Pulmonary artery endothelial cell (primary cell): ENCODE measurements at regions not wholly inside any gene's neighbourhood (a gene's known extent, or its start where the extent isn't known, plus 50 kb on each side); places are given as distances from the start of the nearest gene placed in this dataset.

ENCODE experiments used
- DNase-seq: peaks from one replicate; pipeline ENCODE4 v3.0.0-alpha.2; 2011; ENCODE audit warnings: low read depth, low spot score

DNA sequence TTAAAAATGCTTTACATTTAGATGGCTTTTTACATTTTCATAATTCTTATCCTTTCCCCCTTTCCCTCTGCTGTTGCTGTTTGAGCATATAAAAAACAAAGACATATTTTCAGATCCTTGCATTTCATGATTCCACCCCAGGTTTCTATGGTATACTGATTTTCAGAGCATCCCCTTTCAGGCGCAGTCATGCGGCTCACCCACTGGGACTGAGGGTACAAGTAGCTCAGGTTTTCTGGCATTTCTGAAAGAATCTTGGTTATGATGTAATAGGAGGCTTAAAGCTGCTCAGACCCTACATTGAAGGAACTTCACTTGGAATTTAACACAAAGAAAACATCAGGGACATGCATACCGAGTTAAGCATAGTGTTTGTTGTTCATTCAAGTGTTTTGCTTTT lies 310.8 kb downstream of the ETAA1 start:
- DNase-seq: no peak

DNA sequence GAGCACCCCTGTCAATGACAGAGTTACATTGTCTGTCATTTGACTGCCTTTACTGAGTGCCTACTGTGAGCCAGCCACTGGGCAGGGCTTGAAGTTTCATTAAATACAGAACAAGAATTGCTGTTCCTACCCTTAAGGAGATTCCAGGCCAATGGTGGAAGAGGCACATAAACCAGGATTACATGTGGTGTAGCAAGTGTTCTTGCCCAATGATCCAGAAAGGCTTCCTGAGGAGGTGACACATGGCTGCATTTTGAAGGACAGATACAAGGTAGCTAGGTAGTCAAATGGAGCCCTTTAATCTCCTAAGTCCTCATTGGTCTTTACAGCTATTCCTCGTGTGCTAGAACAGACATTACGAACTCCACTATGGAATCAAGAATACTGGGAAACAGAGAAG lies 312.7 kb downstream of the ETAA1 start:
- DNase-seq: no peak

DNA sequence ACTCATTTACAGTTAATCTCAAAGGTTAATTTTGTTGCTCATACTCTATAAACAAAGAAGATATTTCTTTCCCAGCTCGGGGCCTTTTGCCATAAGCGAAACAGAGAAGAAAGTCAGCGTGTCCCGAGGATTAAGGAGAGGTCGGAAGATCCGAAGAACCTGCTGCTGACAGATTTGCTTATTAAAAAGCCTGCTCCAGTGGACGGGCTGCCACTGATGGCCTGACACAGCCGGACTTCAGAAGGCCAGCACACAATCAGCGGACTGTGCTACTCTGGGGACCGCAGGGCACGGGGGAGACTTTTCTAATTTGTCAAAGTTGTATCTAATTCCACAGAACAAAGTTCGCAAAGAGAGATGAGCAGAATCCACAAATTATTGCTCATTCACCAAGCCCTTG lies 315.4 kb downstream of the ETAA1 start:
- DNase-seq: no peak

DNA sequence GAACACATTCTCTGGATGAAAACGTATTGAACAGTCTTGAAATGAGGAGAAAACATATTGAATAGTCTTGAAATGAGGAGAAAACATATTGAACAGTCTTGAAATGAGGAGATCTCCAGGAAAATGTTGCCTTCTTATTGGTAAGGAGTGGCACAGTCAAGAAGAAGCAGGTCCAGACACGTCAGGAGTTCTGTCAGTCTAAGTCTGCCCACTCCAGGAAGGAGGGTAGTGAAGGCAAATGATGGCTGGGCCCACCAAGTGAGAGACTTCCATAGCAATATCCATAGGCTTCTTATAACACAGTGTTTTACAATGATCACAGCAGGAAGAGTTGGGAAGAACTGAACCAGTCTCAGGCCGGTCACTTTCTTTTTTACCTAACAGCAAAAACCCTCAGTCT lies 316.2 kb downstream of the ETAA1 start:
- DNase-seq: no peak

DNA sequence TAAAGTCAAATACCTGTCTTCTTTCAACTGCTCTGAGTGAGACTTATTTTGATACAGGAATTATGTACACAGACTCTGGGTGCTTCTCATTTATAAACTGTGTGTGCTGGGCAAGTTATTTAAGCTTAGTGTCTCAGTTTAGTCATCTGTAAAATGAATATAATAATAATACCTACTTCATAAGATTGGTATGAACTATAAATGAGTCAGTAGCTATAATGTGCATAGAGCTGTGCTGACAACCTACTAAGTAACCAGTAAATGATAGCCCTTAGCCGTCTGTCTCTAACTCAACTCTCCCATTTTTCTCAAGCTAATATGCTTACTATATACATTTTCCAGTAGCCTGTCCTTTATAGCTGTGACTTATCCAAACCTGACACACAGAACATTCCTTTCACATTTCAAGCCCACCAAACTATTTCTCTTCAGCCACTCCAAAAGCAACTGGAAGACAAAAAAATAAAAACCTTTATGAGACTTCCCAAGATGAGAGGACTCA lies 319.8 kb downstream of the ETAA1 start:
- no peak for DNase-seq

DNA sequence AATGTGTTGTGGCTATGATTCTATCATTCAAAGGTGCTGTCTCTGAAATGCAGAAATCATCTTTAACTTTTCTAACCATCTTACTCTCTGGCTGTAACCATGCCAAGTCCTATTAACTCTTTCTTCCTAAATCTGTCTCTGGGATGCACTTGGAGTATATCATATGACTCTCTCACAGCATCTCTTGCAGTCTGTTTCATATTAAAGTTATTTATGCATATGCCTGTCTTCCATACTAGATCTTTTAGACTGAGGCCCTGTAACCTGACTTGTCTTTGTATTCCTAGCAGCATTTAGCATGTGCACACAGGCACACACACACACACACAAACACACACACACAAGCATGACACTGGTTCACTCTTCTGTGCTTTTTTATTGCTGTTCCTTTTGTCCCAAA lies 320.6 kb downstream of the ETAA1 start:
- DNase-seq: no peak

DNA sequence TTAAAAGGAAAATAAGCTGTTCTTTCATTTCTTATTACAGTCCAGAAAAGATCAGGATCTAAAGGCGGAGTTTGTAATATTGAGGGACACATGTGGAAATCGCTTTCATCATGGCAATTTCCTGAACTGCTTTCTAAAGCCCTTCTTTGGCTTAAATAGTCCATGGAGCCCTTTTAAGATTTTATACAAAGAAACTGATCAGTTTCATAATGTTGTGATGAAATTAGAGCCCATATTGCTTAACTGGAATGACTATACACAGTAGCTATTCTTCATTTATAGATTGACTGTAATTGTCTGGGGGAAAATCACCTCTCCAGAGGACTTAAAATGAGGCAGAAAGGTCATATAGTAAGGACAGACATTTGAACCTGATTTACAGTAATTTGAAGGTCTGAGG lies 322.2 kb downstream of the ETAA1 start:
- no peak for DNase-seq

DNA sequence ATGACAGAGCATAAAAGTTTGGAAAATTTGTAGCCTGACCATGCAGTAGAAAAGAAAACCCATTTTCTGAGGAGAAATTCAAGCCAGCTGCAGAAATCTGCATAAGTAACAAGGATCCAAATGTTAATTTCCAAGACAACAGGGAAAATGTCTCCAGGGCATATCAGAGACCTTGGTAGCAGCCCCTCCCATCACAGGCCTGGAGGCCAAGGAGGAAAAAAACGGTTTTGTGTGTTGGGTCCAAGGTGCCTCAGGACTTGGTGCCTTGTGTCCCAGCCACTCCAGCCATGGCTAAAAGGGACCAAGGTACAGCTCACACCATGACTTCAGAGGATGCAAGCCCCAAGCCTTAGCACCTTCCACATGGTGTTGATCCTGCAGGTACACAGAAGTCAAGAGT lies 324.4 kb downstream of the ETAA1 start:
- DNase-seq: no peak

DNA sequence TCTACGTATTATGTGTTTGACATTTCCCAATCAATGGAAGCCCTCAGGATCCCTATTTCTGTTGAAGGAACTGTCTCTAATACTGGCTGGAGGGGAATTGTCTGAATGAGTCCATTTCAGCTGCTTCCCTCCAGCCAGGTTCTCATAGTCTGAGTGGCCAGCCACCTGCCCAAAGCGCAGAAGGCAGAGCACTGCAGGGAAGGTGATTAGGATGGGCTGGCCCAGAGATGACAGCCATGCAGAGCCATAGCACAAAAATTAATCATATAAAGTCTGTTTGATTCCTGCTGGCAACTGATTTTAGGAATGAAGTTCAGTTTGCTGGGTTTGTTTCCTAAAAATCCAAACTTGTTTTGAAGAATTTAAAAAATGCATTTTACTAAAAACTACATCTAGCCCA lies 327.1 kb downstream of the ETAA1 start:
- DNase-seq: no peak

DNA sequence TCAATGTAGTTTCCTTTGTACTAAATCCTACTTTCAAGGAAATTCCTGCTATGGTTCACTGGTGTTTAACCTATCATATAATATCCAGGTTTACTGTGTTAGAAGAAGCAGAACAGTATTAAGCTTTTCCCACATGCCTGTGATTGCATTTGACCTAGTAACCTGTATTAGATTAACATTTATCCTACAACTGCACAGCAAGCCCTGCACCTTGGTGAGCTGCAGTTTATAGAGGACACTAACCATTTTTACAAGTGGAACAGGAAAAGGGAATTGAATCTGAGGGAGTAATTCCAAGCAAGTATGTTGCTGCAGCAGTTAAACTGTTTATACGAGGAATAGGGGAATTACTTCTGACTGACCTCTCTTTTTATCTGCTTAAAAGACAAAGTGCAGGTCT lies 328.6 kb downstream of the ETAA1 start:
- no peak for DNase-seq

DNA sequence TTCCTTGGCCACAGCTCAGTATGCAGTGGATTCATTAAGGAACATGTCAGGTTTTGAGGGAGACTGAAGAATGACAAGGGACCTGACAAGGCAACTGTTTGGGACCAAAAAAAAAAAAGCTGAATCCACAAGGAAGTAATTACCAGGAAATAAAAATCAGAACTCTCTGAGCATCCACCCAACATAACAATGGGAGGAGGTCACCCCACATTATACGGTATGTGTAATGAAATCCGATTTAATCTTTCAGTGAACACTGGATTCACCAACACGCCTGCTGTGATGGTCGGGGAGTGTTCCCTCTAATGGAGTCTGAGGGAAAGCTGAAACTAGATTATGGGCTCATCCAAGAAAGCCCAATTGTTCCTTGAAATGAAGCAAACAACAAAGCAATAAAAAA lies 329.3 kb downstream of the ETAA1 start:
- no peak for DNase-seq

DNA sequence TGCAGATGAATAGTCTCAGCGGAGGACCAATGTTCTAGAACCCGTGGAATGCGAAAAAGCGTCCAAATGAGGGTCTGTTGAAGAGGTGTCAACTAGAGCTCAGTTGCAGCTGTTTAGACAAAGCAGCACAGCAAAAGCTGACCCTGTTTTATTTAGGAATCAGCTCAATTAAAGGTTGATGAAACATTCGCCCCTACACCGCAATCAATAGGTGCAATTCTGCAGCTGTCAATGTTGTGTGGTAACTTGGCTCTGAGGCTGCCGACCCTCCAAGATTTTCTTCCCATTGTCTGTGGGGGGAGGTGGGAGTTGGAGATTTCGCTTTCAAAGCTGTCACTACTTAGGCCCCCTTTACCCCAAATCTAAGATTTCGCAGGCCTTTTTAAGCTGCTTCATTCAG lies 330.0 kb downstream of the ETAA1 start:
- DNase-seq: no peak

DNA sequence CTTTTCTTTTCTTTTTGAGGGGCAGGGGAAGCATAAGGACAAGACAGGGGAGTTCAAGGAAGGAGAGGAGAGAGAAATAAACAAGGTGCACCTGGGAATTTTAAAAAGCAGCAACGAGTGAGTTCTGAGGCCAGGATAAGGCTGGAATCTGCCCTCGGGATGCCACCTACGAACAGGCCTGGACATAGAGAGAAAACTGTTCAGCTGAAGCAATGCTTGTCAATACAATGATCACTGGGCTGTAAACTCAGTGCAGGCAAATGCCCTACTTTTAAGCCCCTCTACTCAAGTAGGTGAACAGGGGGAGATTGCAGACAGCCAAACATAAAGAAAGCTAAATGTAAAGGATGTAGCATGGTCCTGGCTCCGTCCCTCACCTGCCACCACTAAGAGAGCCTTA lies 330.5 kb downstream of the ETAA1 start:
- no peak for DNase-seq

DNA sequence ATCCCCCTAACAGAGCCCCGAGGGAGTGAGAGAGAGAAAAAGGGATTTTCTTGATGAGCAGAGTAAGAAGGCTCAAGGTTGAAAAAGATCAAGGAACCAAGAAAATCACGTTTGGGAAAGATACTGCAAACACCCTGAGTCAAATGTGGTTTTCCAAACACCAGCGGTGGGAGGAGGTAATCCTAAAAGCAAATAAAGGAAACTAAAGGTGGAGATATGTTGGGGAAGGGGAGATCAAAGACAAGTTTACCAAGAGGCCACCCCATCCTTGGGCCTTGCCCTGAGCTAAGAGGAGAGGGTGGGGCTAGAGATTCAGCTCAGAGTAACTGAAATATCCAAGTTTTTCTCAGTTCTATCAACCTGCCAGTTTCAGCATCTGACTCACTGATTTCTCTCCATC lies 332.3 kb downstream of the ETAA1 start:
- no peak for DNase-seq

DNA sequence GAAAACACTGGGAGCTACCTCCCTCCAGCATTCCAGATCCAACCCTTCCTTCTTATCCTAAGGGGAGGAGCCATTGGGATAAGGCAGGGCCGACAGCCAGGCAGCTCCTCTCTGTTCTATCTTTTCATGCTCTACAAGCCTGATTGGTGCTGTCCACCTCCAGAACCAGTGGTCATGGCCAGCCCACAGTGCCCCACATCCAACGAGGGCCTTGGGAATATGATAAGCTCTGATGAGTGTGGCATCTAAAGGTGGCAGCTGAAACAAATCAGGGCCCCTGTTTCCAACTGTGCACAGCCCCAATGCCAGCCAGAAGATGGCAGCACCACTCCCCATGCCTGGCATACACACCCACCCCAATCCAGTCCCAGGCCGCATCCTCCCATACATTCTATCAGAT lies 329.3 kb downstream of the C1D start:
- DNase-seq: no peak

DNA sequence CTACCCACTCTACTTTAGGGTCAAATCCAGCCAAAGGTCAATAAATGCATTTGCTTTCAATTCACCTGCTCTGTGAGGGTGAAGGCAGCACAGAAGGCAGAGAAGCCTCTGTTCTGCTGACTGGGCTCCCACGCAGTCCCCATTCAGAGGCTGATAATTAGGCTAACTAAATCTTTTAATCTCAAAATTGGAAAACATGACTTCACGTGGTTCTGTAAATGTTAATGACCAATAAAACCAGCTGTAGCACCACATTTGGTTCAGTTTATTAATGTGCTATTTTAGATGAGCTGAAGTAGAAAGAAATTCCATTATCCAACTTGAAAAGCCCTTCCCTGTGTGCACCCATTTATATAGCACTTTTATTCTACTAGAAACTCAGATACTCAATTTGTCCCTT lies 310.6 kb downstream of the C1D start:
- no peak for DNase-seq

DNA sequence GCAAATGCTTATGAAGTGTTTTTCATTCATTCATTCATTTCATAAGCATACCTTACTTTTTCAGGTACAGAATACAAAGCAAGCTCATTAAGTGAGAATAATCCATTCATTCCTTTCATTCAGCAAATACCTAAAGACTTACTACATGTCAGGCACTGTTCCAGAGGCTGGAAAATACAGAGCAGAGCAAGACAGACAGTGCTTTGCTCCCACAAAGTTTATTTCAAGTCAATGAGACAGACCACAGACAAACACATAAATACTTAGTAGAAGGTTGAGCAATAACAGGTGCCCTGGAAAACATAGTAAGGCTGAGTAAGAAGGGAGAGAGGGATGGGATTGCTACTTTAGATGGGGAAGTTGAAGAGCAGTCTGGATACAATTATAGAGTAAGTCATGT lies 309.8 kb downstream of the C1D start:
- DNase-seq: no peak

DNA sequence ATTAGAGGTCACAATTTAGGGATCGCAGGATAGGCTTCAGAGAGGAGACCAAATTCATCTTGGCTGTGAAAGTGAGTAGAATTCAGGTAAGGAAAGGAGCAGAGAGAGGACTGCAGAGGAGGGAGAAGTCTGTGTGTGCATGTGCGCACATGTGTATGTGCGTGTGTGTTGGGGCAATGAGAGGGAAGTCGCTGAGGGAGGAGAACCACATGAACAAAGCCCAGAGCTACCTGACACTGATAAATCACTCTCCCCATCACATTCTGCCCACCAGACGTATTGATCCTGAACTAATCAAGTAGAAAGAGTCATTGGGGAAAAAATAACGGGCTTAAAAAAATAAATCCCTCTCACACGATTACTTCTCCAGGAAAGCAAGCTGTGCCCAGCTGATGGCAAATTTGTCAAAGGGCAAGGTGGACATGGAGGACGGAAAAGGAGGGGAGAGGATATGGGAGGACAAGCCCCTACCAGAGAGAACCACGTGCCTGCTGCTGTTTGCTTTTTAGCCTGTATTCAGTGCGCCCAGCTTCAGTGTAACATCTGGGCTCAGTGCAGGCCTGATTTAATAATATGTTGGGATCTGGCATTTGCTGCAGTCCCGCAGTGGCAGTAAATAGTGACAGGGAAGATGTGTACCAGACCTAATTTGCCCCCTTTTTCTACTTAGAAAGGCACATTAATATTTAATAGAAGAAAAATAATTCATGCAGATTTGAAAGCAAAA lies 307.5 kb downstream of the C1D start:
- DNase-seq: no peak

DNA sequence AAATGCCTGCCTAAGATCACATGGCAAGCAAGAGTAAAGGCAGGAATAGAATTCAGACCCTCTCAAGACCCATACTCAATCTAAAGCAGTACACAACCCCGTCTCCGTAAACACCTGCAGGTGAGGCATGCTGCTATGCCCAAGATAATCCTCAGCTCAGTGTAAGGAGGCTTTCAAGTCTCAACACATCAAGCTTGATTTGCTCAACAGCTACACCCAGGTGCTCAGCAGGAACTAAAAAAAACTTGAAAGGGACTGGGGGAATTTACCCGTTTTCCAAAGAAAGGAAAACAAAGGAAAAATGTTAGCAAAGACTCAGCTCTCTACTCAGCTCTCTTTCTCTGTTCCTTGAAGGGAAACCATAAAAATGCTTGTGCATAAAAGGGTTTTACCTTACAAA lies 301.8 kb downstream of the C1D start:
- no peak for DNase-seq

DNA sequence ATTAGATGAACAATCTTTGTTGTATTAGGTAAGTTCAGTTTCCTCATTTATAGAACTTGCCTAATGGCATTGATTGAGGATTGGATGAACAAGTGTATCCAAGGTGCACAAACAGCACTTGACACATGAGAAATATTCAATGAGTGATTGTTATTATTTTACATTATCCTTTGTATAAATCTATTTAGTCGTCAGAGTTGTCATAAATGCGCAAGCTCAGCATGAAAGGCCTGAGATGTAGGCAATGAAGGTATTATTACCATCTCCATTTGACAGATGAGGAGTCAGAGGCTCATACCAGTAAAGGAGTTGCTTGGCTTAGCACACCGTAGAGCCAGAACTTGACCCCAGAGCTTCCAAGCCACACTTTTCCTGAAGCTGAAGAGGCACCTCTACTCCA lies 291.4 kb downstream of the C1D start:
- no peak for DNase-seq

DNA sequence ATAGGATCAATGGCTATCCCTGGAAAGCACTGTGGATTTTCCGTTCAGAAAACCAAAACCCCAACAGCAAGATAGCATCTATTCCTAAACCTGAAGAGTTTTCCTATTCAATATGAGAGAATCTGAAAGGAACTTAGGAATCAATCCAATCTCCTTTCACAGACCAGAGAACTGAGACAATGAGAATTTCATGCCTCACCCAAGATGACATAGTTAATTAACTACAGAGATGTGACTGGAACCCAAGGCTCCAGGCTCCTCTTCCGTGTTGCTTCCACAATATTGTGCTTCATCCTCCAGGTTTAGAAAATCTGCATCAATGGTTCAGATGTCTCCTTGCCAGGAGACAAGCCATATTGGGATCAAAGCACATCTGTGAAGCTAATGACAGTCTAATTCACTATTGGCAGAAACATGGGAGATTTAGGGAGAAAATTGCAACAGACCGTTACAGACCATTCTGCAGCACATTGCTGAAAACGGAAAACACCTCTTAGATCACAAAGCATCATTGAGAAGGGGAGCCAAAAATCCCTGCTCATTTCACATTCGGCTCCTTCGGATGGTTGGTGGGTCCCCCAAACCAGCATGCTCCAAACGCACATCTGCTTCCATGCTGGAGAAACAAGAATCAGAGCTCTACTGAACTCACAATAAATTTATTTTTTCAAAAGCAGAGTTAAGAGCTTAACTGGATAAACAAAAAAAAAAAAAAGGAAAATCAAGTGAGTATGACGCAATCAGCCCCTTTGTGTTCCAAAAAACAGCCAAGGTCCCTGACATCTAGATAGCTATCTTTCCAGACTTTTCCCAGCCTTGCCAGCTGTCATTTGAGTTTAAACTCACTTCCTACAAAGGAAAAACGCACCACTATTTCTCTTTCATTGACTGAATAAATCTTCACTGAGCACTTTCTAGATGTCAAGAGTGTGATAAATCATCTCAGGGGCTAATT lies 290.3 kb downstream of the C1D start:
- no peak for DNase-seq

DNA sequence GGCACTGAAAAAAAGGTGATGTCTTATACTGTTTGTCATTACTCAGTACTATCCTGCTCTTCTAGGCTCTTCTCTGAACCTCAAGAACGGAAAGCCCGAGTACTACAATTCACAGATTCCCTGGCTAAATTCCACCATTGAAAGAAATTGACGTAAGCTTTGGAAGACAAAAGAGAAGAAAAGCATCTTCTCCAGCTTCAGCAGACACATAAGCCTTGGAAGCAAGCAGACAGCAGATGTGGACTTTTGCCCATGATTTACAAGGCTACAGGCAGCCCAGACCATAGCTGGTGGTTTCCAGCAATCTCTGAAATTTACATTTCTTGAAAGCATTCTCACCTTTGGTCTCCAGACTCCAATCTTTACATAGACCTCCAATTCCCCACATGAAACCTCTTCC lies 289.0 kb downstream of the C1D start:
- DNase-seq: no peak

DNA sequence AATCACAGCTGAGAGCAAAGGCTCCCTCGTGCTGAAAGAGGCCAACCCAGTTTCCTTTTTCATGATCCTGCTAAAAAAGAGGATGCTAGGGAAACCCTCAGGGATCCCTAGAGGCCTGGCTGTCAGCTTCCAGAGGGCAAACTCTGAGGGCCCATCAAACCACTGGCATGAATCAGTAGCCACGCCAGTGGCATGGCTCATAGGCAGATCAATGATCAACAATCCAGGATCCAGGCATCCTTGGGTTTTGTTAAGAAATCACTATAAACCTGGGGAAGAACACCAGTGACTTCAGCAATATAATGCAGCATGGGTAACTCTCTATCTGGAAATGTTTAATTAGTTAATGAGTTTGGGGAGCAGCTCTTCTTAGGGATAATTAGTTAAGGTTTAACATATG lies 286.5 kb downstream of the C1D start:
- DNase-seq: no peak
